Jurkat, Clone E6-1 (cell line): ENCODE measurements at regions not wholly inside any gene's neighbourhood (a gene's known extent, or its start where the extent isn't known, plus 50 kb on each side); places are given as distances from the start of the nearest gene placed in this dataset.

Source experiments
- DNase-seq: peaks from one replicate; pipeline ENCODE4 v3.0.0-alpha.2; 2011; ENCODE audit warnings: low read depth, low spot score
- H3K4me3 ChIP-seq: 2 replicates; pipeline ENCODE4 v1.5.1; 2011; ENCODE audit warnings: mild to moderate bottlenecking, low read length, control low read depth, moderate library complexity

GRCh38 chr16:62585041-62585545 is 548.9 kb upstream of the CDH8 start:
- DNase-seq = no peak
- no peak overlapping the region for H3K4me3 ChIP-seq

- no peak overlapping the region for H3K4me3 ChIP-seq
- no peak for DNase-seq
These were observed 547.2 kb upstream of the CDH8 start for GRCh38 chr16:62583414-62583813.

- H3K4me3 ChIP-seq = no peak overlapping the region
- no peak for DNase-seq
These were observed 537.2 kb upstream of the CDH8 start for GRCh38 chr16:62573466-62573865.

- H3K4me3 ChIP-seq = no peak overlapping the region
These were observed 532.7 kb upstream of the CDH8 start for GRCh38 chr16:62568926-62569325.

GRCh38 chr16:62565706-62566105 is 529.5 kb upstream of the CDH8 start:
- DNase-seq = no peak
- no peak overlapping the region for H3K4me3 ChIP-seq

More at GRCh38 chr16:62568926-62569325, 532.7 kb upstream of the CDH8 start:
- DNase-seq = no peak

- no peak overlapping the region for H3K4me3 ChIP-seq
These were observed 528.1 kb upstream of the CDH8 start for GRCh38 chr16:62564291-62564690.

GRCh38 chr16:62562121-62562520 is 525.9 kb upstream of the CDH8 start:
- DNase-seq = no peak
- H3K4me3 ChIP-seq = no peak overlapping the region

More at GRCh38 chr16:62564291-62564690, 528.1 kb upstream of the CDH8 start:
- no peak for DNase-seq

- H3K4me3 ChIP-seq = no peak overlapping the region
- DNase-seq = no peak
These were observed 513.6 kb upstream of the CDH8 start for GRCh38 chr16:62549875-62550274.

GRCh38 chr16:62548095-62548494 is 511.9 kb upstream of the CDH8 start:
- H3K4me3 ChIP-seq = no peak overlapping the region
- DNase-seq = no peak

- no peak overlapping the region for H3K4me3 ChIP-seq
- DNase-seq = no peak
These were observed 510.5 kb upstream of the CDH8 start for GRCh38 chr16:62546701-62547100.

GRCh38 chr16:62545039-62545438 is 508.8 kb upstream of the CDH8 start:
- DNase-seq = no peak
- H3K4me3 ChIP-seq = no peak overlapping the region

- H3K4me3 ChIP-seq = no peak overlapping the region
- no peak for DNase-seq
These were observed 507.3 kb upstream of the CDH8 start for GRCh38 chr16:62543516-62543915.

GRCh38 chr16:62539657-62540056 is 503.4 kb upstream of the CDH8 start:
- no peak for DNase-seq
- no peak overlapping the region for H3K4me3 ChIP-seq

GRCh38 chr16:62530426-62530825 is 494.2 kb upstream of the CDH8 start:
- DNase-seq = no peak
- H3K4me3 ChIP-seq = no peak overlapping the region

GRCh38 chr16:62516001-62516400 is 479.8 kb upstream of the CDH8 start:
- H3K4me3 ChIP-seq = no peak overlapping the region
- DNase-seq = no peak

- DNase-seq = no peak
These were observed 466.8 kb upstream of the CDH8 start for GRCh38 chr16:62503073-62503472.

GRCh38 chr16:62478903-62479458 is 442.7 kb upstream of the CDH8 start:
- no peak overlapping the region for H3K4me3 ChIP-seq
- no peak for DNase-seq

More at GRCh38 chr16:62503073-62503472, 466.8 kb upstream of the CDH8 start:
- no peak overlapping the region for H3K4me3 ChIP-seq

GRCh38 chr16:62477796-62478195 is 441.6 kb upstream of the CDH8 start:
- DNase-seq = no peak
- no peak overlapping the region for H3K4me3 ChIP-seq

GRCh38 chr16:62475573-62475972 is 439.3 kb upstream of the CDH8 start:
- DNase-seq = no peak
- H3K4me3 ChIP-seq = no peak overlapping the region

GRCh38 chr16:62462971-62463370 is 426.7 kb upstream of the CDH8 start:
- no peak overlapping the region for H3K4me3 ChIP-seq

GRCh38 chr16:62450291-62450690 is 414.1 kb upstream of the CDH8 start:
- no peak overlapping the region for H3K4me3 ChIP-seq
- no peak for DNase-seq

More at GRCh38 chr16:62462971-62463370, 426.7 kb upstream of the CDH8 start:
- DNase-seq = no peak
